ENCODE measurements at regions not wholly inside any gene's neighbourhood (a gene's known extent, or its start where the extent isn't known, plus 50 kb on each side); places are given as distances from the start of the nearest gene placed in this dataset.
"Not testable (repeated sequence)": the region's sequence is repeated elsewhere in the genome, so short reads cannot be mapped to it uniquely, and the experiment has no call there.

DNA sequence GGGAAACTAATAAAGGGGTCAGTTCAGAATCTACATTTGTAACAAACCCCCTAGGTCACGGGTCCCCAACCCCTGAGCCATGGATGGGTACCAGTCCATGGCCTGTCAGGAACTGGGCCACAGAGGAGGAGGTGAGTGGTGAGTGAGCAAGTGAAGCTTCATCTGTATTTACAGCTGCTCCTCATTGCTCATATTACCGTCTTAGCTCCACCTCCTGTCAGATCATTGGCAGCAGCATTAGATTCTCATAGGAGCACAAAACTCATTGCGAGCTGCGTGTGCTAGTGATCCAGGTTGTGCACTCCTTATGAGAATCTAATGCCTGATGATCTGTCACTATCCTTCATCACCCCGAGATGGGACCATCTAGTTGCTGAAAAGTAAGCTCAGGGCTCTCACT lies 88.4 kb upstream of the MPP7 start:
- no peak for DNase-seq (ENCODE audit: low spot score)

DNA sequence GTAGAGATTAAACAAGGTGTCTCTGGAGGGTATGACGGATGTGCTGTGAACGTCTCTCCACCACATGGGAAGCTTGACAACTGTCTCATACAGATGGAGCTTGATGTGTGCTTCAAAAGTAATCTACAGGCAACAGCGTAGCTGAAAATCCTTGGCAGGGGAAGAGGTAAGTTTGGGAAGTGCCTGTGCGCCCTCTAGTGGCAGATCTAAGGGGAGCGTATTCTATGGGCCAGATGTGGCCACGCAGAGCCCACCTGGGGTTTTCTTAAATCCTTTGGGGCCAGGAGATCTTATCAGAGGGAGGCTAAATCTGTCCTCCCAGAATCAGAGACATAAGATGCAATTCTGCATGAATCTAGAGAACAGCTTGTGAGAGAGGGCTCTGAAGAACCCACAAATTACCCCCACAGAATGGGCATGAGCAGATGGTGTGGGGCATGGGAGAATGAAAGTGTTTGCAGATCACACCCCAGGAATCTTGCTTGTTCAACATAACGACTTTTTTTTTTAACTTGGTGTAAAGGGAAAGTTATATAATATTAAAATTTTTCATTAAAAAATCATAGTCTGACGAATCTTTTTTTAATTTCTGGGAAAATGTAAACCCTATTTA lies 91.2 kb upstream of the MPP7 start:
- DNase-seq (ENCODE audit: low spot score), result peak; percentile 26

DNA sequence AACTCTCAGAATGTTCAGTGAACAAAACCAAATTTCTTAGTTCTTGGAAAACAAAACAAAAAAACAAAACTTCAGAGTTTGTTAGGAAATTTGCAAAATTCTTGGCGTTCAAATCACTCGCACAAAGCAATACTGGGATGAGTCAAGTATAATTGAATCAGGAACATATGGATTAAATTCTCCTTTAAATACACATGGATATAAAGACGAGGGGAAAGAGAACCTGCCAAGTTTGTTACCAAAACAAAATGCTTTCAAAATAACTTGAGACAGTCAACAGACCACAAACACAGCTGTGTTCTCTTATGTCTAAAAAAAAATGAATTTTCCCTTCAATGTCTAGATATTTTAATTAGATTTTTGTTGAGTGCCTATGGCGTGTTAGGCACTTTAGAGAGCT lies 93.5 kb upstream of the MPP7 start:
- DNase-seq (ENCODE audit: low spot score), result no peak

DNA sequence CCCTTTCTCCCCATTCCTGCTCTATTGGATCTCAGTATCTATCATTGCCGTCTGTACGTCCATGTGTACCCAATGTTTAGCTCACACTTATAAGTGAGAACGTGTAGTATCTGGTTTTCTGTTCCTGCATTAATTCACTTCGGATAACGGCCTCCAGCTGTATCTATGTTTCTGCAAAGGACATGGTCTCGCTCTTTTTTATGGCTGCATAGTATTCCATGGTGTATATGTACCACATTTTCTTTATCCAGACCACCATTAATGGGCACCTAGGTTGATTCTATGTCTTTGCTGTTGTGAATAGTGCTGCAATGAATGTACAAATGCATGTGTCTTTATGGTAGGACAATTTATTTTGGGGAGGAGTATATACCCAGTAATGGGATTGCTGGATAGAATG lies 94.4 kb upstream of the MPP7 start:
- no peak for DNase-seq (ENCODE audit: low spot score)

DNA sequence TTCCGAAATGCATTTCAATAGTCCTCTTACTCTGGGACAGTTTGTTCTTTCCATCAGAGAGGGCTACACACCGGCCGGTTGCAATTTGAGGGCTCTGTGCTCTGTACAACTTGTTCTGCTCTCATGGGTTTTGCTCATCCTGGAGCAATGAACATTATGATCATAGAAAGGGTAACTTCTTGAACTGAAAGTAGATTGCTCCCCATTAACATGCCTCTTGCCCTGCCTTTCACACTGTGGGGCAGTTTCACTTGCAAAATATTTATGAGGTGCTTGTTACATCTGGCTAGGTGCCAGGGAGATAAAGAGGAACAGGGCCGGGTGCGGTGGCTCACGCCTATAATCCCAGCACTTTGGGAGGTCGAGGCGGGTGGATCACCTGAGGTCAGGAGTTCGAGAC lies 97.3 kb upstream of the MPP7 start:
- DNase-seq (ENCODE audit: low spot score), result no peak

DNA sequence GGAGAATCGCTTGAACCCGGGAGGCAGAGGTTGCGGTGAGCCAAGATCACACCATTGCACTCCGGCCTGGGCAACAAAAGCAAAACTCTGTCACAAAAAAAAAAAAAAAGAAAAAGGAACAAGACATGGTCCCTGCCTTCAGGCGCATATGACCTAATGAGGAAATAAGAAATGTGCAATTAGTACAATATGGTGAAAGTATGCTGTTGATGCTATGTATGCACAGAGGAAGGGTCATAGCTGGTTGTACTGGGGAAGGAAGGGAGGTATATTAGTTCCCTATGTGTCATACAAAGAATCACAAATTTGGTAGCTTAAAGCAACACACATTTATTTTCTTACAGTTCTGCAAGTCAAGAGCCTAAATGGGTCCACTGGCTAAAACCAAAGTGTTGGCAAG lies 97.8 kb upstream of the MPP7 start:
- DNase-seq (ENCODE audit: low spot score), result no peak

DNA sequence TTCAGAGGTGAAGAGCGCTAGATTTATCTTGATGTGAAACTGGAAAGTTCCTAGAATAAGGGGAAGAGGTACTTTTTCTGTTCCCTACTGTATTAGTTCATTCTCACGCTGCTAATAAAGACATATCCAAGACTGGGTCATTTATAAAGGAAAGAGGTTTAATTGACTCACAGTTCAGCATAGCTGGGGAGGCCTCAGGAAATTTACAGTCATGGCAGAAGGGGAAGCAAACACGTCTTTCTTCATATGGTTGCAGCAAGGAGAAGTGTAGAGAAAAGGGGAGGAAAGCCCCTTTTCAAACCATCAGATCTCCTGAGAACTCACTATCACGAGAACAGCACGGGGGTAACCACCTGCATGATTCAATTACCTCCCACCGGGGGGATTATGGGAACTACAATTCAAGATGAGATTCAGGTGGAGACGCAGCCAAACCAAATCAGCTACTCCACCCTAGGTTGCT lies 99.8 kb upstream of the MPP7 start:
- not testable (repeated sequence) for DNase-seq (ENCODE audit: low spot score)

DNA sequence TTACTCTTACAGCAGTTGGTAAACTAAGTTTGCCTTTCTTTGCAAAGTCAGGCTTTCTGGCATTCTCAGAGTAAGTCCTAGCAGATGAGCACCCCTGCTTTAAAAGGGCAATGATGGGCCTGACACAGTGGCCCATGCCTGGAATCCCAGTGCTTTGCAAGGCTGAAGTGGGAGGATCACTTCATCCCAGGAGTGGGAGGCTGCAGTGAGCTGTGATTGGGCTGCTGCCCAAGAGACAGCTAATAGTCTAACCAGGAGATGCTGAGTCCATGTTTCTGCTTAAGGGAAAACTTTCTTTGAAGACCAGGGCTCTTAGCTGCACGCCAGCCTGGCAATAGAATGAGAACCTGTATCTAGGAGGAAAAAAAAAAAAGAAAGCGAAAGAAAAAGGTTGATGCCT lies 100.2 kb upstream of the MPP7 start:
- no peak for DNase-seq (ENCODE audit: low spot score)

DNA sequence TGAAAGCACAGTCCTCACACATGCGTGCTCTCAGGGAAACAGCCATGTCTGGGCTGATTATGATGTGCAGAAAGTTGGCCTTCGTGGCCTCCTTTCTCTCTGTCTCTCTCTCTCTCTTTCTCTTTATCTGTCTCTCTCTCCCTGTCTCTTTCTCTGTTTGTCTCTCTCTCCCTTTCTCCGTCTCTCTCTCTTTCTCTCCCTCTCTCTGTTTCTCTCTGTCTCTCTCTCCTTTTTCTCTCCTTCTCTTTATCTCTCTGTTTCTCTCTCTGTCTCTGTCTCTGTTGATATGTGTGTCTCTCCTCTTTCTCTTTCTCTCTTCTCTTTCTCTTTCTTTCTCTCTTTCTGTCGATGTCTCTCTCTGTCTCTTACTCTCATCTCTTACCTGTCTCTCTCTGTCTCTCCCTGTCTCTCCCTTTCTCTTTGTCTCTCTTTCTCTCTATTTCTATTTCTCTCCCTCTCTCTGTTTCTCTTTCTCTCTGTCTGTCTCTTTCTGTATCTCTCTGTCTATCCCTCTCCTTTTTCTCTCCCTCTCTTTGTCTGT lies 105.4 kb upstream of the MPP7 start:
- DNase-seq (ENCODE audit: low spot score), result no peak

DNA sequence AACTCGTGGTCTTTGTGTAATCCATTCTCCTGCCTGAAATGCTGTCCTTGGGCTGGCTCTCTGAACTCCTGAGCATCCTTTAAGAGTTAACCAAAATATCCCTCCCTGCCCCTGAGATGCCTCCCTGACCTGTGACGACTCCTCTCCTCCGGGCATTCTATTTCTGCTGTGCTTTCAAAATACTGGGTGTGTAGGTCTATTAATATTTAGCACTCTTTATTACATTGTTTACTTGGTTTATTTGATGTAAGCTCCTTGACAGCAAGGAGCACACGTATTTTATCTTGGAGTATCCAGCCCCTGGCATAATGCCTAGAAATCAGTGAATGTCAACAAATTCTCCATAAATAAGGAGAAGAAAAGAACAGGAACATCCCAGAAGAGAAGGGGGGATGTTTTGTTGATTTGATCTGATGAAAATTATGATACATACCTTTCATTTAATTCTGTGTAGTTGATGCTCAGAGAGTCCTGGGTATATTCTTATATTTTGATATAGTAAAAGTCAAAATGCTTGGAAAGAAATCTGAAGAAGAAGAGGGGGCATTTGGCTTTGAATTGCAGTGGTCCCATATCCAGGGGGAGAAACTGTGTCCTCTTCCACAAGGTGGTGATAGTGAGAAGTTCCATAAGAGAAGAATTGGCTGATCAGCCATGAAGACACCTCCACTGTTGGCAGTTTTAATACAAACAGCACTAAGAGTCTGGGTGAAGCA lies 107.7 kb upstream of the MPP7 start:
- DNase-seq (ENCODE audit: low spot score), result no peak

DNA sequence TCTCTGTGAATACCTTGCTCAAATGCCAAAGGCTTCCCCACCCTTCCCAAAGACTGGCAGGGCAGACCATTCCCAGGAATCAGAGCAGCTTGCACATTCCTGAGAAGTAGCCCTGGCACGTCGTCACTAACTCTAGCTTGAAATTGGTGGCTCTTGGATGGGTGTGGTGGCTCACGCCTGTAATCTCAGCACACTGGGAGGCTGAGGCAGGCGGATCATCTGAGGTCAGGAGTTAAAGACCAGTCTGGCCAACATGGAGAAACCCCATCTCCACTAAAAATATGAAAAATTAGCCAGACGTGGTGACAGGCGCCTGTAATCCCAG lies 108.2 kb upstream of the MPP7 start:
- no peak for DNase-seq (ENCODE audit: low spot score)

DNA sequence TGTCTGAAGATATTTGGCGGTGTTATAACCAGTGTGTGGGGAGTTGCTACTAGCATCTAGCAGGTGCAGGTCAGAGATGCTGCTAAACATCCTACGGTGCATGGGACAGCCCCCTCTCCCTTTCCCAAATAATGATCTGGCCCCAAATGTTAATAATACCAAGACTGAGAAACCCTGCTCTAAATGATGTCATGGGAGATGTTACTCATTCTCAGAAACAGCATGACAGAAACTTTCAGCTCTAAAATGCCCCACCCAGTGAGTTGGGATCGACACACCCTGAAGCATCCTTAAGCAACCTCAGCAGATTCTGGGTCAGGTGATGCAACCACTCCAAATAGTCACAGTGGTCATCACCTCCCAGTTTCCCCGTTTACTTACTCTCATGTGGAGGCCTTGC lies 108.8 kb upstream of the MPP7 start:
- DNase-seq (ENCODE audit: low spot score), result no peak

DNA sequence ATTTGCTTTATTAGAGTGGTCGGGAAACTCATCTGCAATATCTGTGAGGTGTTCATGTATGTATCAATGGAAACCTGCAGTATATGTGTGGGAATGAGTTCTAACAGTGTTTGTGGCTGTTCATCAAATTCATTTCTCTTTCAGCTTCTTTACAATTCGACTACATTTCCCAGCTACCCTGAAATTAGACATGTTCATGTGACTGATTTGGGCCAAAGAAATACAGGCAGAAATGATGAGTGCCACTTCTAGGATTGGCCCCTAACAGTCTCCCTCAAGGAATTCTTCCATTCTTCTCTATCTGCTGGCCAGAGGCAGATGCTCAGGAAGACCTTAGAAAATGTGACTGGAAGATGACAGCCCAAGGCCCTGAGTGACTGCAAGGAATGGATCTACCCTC lies 114.8 kb upstream of the WAC start:
- no peak for DNase-seq (ENCODE audit: low spot score)

DNA sequence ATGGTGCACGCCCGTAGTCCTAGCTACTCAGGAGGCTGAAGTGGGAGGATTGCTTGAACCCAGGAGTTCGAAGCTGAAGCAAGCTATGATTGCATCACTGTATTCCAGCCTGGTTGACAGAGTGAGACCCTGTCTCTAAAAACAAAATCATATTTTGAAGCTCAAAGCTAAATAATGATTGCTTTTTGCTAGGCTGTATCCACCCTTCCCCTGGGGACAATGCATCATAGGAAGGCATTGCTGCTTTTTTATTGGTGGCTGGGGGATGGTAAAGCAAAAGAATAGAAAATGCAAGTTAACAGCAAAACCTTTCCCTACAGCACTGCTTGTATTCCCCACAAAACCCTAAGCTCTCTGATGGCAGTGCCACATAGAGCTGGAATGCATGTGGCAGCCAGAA lies 107.5 kb upstream of the WAC start:
- DNase-seq (ENCODE audit: low spot score), result no peak

DNA sequence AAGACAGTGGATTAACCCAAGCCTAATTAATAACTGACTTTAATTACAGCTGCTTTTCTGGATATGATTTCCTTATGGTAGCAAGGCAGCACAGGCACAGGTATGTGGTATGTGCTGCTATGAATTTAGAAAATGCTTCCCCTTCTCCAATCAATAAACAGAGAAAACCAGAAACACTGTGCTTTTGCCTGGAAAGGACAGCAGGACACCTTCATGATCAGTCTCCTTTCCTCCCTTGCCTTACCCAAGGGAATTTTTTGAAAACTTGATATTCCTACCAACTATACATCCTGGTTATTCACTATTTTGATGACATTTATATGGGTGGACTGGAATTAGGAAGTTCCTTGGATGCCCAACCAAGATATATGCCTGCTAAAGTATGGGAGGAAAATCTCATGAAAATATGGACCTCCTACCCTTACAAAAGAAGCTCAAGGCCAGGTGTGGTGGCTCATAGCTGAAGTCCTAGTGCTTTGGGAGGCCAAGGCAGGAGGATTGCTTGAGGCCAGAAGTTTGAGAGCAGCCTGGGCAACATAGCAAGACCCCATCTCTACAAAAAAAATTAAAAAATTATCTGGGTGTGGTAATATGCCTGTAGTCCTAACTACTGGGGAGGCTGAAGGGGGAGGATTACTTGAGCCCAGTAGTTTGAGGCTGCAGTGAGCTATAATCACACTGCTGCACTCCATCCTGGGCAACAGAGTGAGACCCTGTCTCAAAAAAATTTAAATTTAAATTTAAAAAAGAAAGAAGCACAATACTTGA lies 106.3 kb upstream of the WAC start:
- DNase-seq (ENCODE audit: low spot score), result no peak

DNA sequence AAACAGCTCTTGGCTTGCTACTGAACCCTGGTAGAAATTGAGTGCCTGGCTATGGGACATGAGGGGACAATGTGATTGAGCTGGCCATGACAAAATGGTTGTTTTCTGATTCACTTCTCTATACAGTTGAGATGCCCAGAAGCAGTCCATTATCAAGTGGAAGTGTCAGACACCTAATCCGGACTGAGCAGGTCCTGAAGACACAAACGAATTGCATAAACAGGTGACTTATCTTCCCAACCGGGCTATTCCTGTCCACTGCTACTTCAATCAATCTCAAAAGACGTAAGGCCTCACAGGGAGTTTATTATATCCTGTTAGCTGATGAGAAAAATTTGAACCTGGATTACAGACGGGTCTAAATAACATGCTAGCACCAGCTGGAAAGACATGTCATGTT lies 105.5 kb upstream of the WAC start:
- DNase-seq (ENCODE audit: low spot score), result no peak

DNA sequence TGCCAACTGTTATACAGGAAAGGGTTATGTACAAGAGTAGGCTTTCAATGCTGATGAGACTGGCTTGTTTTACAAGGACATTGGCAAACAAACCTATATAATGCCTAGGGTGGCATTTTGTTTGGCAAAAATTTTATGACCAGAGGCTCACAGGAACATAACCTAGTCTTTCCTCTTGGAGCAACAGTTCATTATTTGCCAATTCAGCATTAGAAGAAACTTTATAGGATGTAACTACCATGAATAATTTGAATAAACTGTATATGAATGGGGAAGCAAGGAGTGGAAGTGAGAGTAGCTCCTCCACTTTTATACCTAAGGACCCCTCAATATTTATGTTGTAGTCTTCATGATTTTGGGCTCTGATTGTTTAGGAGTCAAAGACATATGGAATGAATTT lies 103.9 kb upstream of the WAC start:
- DNase-seq (ENCODE audit: low spot score), result no peak

DNA sequence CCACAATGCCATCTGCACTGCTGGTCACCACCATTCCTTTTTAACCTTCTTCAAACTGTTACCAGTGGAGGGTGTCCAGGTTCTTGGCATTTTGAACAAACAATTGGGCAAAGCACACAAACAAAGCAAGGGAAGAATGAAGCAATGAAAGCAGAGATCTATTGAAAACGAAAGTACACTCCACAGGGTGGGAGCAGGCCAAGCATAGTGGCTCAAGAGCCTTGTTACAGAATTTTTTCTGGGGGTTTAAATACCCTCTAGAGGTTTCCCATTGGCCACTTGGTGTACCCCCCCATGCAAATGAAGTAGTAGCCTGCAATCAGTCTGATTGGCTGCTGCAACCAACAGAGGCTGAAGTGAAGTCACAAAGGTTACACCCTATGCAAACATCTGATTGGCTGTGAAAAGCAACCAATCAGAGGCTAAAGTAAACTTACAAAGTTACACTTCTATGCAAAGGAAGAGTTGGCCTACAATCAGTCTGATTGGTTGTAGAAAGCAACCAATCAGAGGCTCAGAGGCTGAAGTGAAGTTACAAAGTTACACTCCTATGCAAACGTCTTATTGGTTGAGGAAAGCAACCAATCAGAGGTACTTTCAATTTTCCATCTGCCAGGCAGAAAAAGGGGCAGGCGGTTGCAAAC lies 103.2 kb upstream of the WAC start:
- no peak for DNase-seq (ENCODE audit: low spot score)

DNA sequence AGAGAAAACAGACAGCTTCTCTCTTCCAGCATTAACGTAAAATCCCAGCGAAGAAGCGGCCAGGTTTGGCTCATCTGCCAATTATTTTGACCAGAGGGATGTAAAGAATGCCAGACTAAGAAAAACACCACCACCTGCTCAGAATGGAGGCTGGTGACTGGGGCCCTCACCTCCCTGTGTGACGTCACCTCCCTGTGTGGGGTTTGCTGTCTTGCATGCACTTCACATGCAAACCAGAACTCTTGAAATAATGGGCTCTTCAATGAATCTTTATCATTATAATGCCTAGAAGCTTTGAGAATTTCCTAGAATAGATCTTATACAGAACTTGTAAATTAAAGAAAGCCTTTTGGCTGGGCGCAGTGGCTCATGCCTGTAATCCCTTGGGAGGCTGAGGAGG lies 101.8 kb upstream of the WAC start:
- no peak for DNase-seq (ENCODE audit: low spot score)

DNA sequence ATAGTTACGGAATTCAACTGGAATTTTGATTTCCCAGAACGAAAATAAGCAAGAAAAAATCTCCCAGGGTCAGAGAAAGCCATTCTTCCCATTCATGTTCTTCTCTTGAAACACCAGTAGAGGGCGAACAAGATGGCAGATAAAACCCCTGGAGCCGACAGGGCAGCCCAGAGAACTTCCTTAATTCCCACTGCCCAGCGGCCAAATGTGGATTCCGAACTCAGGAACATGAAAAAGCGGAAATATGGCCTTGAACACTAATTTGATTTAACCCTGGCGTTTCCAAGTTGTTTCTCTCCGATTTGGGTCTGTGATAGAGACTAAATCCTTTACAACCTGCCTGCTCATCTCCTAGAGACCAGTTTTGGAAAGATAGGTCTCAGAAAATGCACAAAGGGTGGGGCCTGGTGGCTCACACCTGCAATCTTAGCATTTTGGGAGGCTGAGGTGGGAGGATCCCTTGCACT lies 100.7 kb upstream of the WAC start:
- DNase-seq (ENCODE audit: low spot score), result peak; percentile 58

DNA sequence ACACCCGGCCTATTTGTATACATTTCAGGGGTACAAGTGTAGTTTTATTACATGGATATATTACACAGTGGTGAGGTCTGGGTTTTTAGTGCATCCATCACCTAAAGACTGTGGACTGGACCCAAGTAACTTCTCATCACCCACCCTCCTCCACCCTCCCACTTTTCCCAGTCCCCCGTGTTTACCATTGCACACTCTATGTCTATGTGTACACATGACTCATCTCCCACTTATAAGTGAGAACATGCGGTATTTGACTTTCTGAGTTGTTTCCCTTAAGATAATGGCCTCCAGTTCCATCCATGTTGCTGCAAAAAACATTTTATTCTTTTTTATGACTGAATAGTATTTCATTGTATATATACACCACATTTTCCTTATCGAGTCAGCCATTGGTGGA lies 98.9 kb upstream of the WAC start:
- DNase-seq (ENCODE audit: low spot score), result no peak

DNA sequence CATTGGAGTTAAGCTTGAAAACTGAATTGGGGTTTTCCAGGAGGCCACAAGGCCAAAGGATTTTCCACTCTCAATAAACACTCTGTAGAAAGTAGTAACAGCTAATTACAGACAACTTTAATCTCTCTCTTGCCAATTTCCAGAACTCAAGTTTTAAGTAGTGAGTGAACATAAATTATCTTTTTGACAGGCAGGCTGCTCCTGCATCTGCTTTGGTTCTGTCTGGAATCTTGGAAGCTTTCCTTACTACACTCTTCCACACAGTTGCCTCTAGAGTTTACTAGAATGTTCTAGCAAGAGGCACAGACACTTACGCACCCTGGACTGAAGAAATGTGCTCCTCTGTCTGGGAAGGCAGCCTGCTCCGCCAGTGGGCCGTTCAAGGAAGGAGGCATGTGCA lies 90.5 kb upstream of the WAC start:
- DNase-seq (ENCODE audit: low spot score), result no peak

DNA sequence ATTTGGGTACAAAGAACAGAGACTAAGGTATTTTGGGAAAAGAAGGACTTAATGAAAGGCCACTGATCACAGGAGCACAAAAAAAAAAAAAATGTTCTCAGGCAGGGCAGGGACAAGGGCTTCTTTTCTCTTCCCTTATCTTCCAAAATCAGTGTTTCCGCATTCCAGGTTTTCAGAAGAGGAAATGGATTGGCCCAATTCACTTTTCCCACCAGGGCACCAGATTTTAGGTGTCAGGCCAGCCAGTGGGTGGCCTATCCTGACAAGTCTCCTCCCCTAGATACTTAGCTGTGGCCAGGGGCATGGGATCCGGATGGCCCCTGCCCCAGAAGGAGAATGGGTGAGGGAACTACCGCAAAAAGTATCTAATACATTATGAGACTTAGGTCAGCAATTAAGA lies 88.9 kb upstream of the WAC start:
- DNase-seq (ENCODE audit: low spot score), result no peak
